HFF-Myc (cell line): ENCODE measurements at regions not wholly inside any gene's neighbourhood (a gene's known extent, or its start where the extent isn't known, plus 50 kb on each side); places are given as distances from the start of the nearest gene placed in this dataset.

Experiments
- DNase-seq: peaks from one replicate; pipeline ENCODE4 v3.0.0-alpha.2; 2011; ENCODE audit warnings: low read depth; ENCODE audit errors: extremely low read depth
- H3K4me3 ChIP-seq: replicated peaks from 2 replicates; pipeline ENCODE4 v1.5.1; 2011; ENCODE audit warnings: low read depth, mild to moderate bottlenecking, control low read depth, low read length
- CTCF ChIP-seq: IDR thresholded peaks from 2 replicates; pipeline ENCODE4 v1.5.1; 2012; ENCODE audit warnings: mild to moderate bottlenecking, low read depth, low read length, control low read depth; ENCODE audit errors: missing control alignments

- no peak for TF ChIP-seq CTCF
- H3K4me3 ChIP-seq, result no peak overlapping the region
- peak; percentile 6 for DNase-seq
Measured at GRCh38 chr6:141105481-141105880, 1027.2 kb upstream of the GJE1 start.

GRCh38 chr6:141103246-141103645 is 1029.5 kb upstream of the GJE1 start:
- DNase-seq, result no peak
- no peak for TF ChIP-seq CTCF
- no peak overlapping the region for H3K4me3 ChIP-seq

GRCh38 chr6:141097471-141097870 is 1035.3 kb upstream of the GJE1 start:
- DNase-seq, result no peak
- no peak for TF ChIP-seq CTCF
- H3K4me3 ChIP-seq, result no peak overlapping the region

- TF ChIP-seq CTCF, result no peak
- no peak for DNase-seq
- no peak overlapping the region for H3K4me3 ChIP-seq
Measured at GRCh38 chr6:141095308-141095707, 1037.4 kb upstream of the GJE1 start.

GRCh38 chr6:141088171-141088570 is 1044.6 kb upstream of the GJE1 start:
- DNase-seq, result no peak
- no peak overlapping the region for H3K4me3 ChIP-seq
- no peak for TF ChIP-seq CTCF

- no peak overlapping the region for H3K4me3 ChIP-seq
- TF ChIP-seq CTCF, result peak; percentile 36
- DNase-seq, result peak; percentile 11
Measured at GRCh38 chr6:141077355-141078333, 1055.1 kb upstream of the GJE1 start.
